ENCODE measurements at regions not wholly inside any gene's neighbourhood (a gene's known extent, or its start where the extent isn't known, plus 50 kb on each side); places are given as distances from the start of the nearest gene placed in this dataset.

DNA sequence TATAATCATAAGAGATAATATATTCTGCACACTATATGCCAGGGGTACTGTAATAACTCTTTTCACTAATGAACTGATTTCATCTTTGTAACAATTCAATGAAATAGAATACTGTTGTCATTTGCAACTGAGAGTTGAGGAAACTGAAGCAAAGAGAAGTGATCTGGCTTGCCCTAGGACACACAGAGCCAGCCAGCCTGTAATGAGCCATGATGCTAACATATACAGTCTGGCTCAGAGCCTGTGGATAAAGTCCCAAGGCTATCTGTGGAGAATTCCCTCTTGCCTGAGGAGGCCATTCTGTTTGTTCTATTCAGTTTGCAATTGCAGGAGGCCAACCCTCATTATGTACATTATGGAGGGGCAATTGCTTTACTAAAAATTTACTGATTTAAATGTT is 241.3 kb downstream of the CXCL12 start:
- no peak for TF ChIP-seq RNF2 (IDR thresholded peaks at IDR 0.05; ENCODE audit: borderline replicate concordance, low read depth)
- no peak for TF ChIP-seq SMC3 (IDR thresholded peaks at IDR 0.05)
- TF ChIP-seq ZSCAN20 (CRISPR knock-in tag; IDR thresholded peaks at IDR 0.05) = no peak
